ENCODE measurements at regions not wholly inside any gene's neighbourhood (a gene's known extent, or its start where the extent isn't known, plus 50 kb on each side); places are given as distances from the start of the nearest gene placed in this dataset.
A peak's percentile ranks its signal among the peaks of the same experiment; 100 is the strongest.

- Histone ChIP-seq H3K9ac (ENCODE audit: insufficient read depth, low read length, poor library complexity, severe bottlenecking) (no peak overlapping the region), H3K4me3 (replicated peaks in 1 of 3; ENCODE audit: low read depth in 2 of 3, low read length in 3 of 3) (no peak overlapping the region), H4K20me1 (ENCODE audit: insufficient read depth, low read length) (no peaks in the 10 kb centered on the region), H2AFZ (ENCODE audit: insufficient read depth, low read depth, low read length, poor library complexity, severe bottlenecking) (peak overlapping the region; percentile 37), H3K4me2 (replicated peaks; ENCODE audit: extremely low read depth, low read length, poor library complexity, severe bottlenecking) (no peak overlapping the region), H3K36me3 (replicated peaks in 1 of 2; ENCODE audit: control insufficient read depth in 1 of 2, insufficient read depth in 2 of 2, low read length in 2 of 2) (no peaks in the 10 kb centered on the region), H3K79me2 (ENCODE audit: insufficient read depth, low read length) (no peaks in the 10 kb centered on the region), H3K9me3 (replicated peaks in 1 of 2; ENCODE audit: control insufficient read depth in 1 of 2, insufficient read depth in 1 of 2, low read length in 2 of 2) (no peaks in the 10 kb centered on the region), H3K4me1 (ENCODE audit: control insufficient read depth in 1 of 2, insufficient read depth in 2 of 2, low read length in 2 of 2) (peaks cover 0 to 5% of the 10 kb centered on the region in 2 donors), H3K27me3 (ENCODE audit: control insufficient read depth in 2 of 2, insufficient read depth in 2 of 2, low read length in 2 of 2) (no peaks in the 10 kb centered on the region), H3K27ac (ENCODE audit: low read depth in 1 of 2, low read length in 2 of 2) (no peak overlapping the region)
- H3K36me3 Mint-ChIP-seq = no peaks in the 10 kb centered on the region
- H3K27me3 Mint-ChIP-seq (ENCODE audit: low read depth in 3 of 3) = peaks cover 3 to 12% (median 5%) of the 10 kb centered on the region in 3 donors
- no peak for TF ChIP-seq CTCF (IDR thresholded peaks at IDR 0.05)
- H3K4me1 Mint-ChIP-seq = peaks cover 11% of the 10 kb centered on the region
- intact Hi-C loops (cut with micrococcal nuclease) = no loop called here
- no peak for DNase-seq
- no peak overlapping the region for H3K27ac Mint-ChIP-seq
- peaks cover 0 to 5% (median 0%) of the 10 kb centered on the region in 7 donors for H3K9me3 Mint-ChIP-seq
- H3K4me3 Mint-ChIP-seq = no peak overlapping the region
- WGBS (ENCODE audit: insufficient coverage) = 19% methylated on average over 6 of the region's 6 CpGs
Measured at GRCh38 chr1:40926441-40926840, 53.1 kb upstream of the CTPS1 start.

- Histone ChIP-seq H3K4me2 (replicated peaks; ENCODE audit: extremely low read depth, low read length, poor library complexity, severe bottlenecking) (no peak overlapping the region), H3K4me1 (ENCODE audit: control insufficient read depth in 1 of 2, insufficient read depth in 2 of 2, low read length in 2 of 2) (peaks cover 0 to 5% of the 10 kb centered on the region in 2 donors), H4K20me1 (ENCODE audit: insufficient read depth, low read length) (no peaks in the 10 kb centered on the region), H3K9me3 (replicated peaks in 1 of 2; ENCODE audit: control insufficient read depth in 1 of 2, insufficient read depth in 1 of 2, low read length in 2 of 2) (no peaks in the 10 kb centered on the region), H3K27me3 (ENCODE audit: control insufficient read depth in 2 of 2, insufficient read depth in 2 of 2, low read length in 2 of 2) (no peaks in the 10 kb centered on the region), H3K36me3 (replicated peaks in 1 of 2; ENCODE audit: control insufficient read depth in 1 of 2, insufficient read depth in 2 of 2, low read length in 2 of 2) (no peaks in the 10 kb centered on the region), H3K9ac (ENCODE audit: insufficient read depth, low read length, poor library complexity, severe bottlenecking) (no peak overlapping the region), H3K4me3 (replicated peaks in 1 of 3; ENCODE audit: low read depth in 2 of 3, low read length in 3 of 3) (no peak overlapping the region), H2AFZ (ENCODE audit: insufficient read depth, low read depth, low read length, poor library complexity, severe bottlenecking) (no peak overlapping the region), H3K27ac (ENCODE audit: low read depth in 1 of 2, low read length in 2 of 2) (no peak overlapping the region), H3K79me2 (ENCODE audit: insufficient read depth, low read length) (no peaks in the 10 kb centered on the region)
- WGBS (ENCODE audit: insufficient coverage) = no CpG with 5 or more reads among the region's 4 CpGs
- intact Hi-C loops (cut with micrococcal nuclease) = no loop called here
- Mint-ChIP-seq H3K27me3 (ENCODE audit: low read depth in 3 of 3) (peaks cover 3 to 12% (median 5%) of the 10 kb centered on the region in 3 donors), H3K27ac (peak overlapping the region in 1 of 7 donors; percentile 14), H3K9me3 (peaks cover 0 to 5% (median 0%) of the 10 kb centered on the region in 7 donors), H3K4me1 (peaks cover 11% of the 10 kb centered on the region), H3K36me3 (no peaks in the 10 kb centered on the region), H3K4me3 (no peak overlapping the region)
- no peak for TF ChIP-seq CTCF (IDR thresholded peaks at IDR 0.05)
- DNase-seq = peak in 1 of 3 donors; percentile 25
Measured at GRCh38 chr1:40927781-40928180, 51.7 kb upstream of the CTPS1 start.

All from CD14-positive monocyte (primary cell).